ENCODE measurements at regions not wholly inside any gene's neighbourhood (a gene's known extent, or its start where the extent isn't known, plus 50 kb on each side); places are given as distances from the start of the nearest gene placed in this dataset.

GRCh38 chr1:119219711-119220110 is 79.3 kb upstream of the WARS2 start:
- no peak overlapping the region for H3K27ac ChIP-seq
- H3K27me3 ChIP-seq: no peaks in the 10 kb centered on the region
- WGBS, 5 donors: 63 to 91% (median 76%) methylated on average over 4 of the region's 4 CpGs
- no peak for DNase-seq
- H3K4me1 ChIP-seq: no peaks in the 10 kb centered on the region
- no peak overlapping the region for H3K4me3 ChIP-seq
- peaks cover 0 to 16% (median 3%) of the 10 kb centered on the region in 4 donors for H3K36me3 ChIP-seq
- H3K9me3 ChIP-seq: peaks cover 0 to 6% (median 0%) of the 10 kb centered on the region in 4 donors
- TF ChIP-seq CTCF (IDR thresholded peaks at IDR 0.05) (no peak), EP300 (IDR thresholded peaks at IDR 0.05) (no peak), POLR2A (IDR thresholded peaks at IDR 0.05) (no peak), POLR2AphosphoS5 (IDR thresholded peaks at IDR 0.05) (no peak)
- intact Hi-C loops (cut with DNase I; ENCODE audit: low total_unique reads): no loop called here

GRCh38 chr1:119220991-119221390 is 80.5 kb upstream of the WARS2 start:
- TF ChIP-seq POLR2AphosphoS5 (IDR thresholded peaks at IDR 0.05) (no peak), CTCF (IDR thresholded peaks at IDR 0.05) (no peak), EP300 (IDR thresholded peaks at IDR 0.05) (no peak), POLR2A (IDR thresholded peaks at IDR 0.05) (no peak)
- Histone ChIP-seq H3K27ac (no peak overlapping the region), H3K9me3 (no peaks in the 10 kb centered on the region), H3K4me1 (no peaks in the 10 kb centered on the region), H3K27me3 (no peaks in the 10 kb centered on the region), H3K4me3 (no peak overlapping the region), H3K36me3 (peaks cover 0 to 16% (median 3%) of the 10 kb centered on the region in 4 donors)
- DNase-seq: no peak
- intact Hi-C loops (cut with DNase I; ENCODE audit: low total_unique reads): no loop called here

GRCh38 chr1:119222271-119222670 is 81.8 kb upstream of the WARS2 start:
- intact Hi-C loops (cut with DNase I; ENCODE audit: low total_unique reads): no loop called here
- 93 to 94% (median 93%) methylated on average over 5 of the region's 5 CpGs for WGBS, 5 donors
- TF ChIP-seq CTCF (IDR thresholded peaks at IDR 0.05) (no peak), POLR2AphosphoS5 (IDR thresholded peaks at IDR 0.05) (no peak), POLR2A (IDR thresholded peaks at IDR 0.05) (no peak), EP300 (IDR thresholded peaks at IDR 0.05) (no peak)
- DNase-seq: no peak
- Histone ChIP-seq H3K9me3 (no peaks in the 10 kb centered on the region), H3K27ac (no peak overlapping the region), H3K4me3 (no peak overlapping the region), H3K36me3 (peaks cover 0 to 16% (median 3%) of the 10 kb centered on the region in 4 donors), H3K27me3 (no peaks in the 10 kb centered on the region), H3K4me1 (no peaks in the 10 kb centered on the region)

DNA sequence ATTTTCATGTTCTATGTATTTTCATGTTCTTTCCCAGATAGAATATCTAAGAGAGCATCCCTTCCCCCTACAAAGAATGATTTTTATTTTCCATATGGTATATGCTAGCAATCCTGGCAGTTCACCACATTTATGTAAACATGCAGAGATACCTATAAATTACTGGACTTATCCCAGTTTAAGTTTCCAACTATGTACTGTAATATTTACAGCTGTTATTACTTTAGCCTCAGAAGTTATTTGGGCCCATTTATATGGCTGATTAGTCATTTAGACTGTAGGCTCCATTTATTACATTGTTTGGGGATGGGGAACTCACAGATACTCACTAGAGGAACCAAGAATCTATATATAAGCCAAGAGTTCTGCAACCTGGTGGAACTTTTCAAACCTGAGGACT is 84.8 kb upstream of the WARS2 start:
- Histone ChIP-seq H3K27ac (no peak overlapping the region), H3K36me3 (peaks cover 0 to 4% (median 0%) of the 10 kb centered on the region in 4 donors), H3K27me3 (no peaks in the 10 kb centered on the region), H3K4me3 (no peak overlapping the region), H3K9me3 (no peaks in the 10 kb centered on the region), H3K4me1 (no peaks in the 10 kb centered on the region)
- intact Hi-C loops (cut with DNase I; ENCODE audit: low total_unique reads): no loop called here
- DNase-seq: peak in 1 of 2 donors; percentile 34
- no peak for TF ChIP-seq CTCF (IDR thresholded peaks at IDR 0.05)
- TF ChIP-seq POLR2AphosphoS5 (IDR thresholded peaks at IDR 0.05): no peak
- TF ChIP-seq POLR2A (IDR thresholded peaks at IDR 0.05): no peak
- TF ChIP-seq EP300 (IDR thresholded peaks at IDR 0.05): no peak
